ENCODE measurements at regions not wholly inside any gene's neighbourhood (a gene's known extent, or its start where the extent isn't known, plus 50 kb on each side); places are given as distances from the start of the nearest gene placed in this dataset.

DNA sequence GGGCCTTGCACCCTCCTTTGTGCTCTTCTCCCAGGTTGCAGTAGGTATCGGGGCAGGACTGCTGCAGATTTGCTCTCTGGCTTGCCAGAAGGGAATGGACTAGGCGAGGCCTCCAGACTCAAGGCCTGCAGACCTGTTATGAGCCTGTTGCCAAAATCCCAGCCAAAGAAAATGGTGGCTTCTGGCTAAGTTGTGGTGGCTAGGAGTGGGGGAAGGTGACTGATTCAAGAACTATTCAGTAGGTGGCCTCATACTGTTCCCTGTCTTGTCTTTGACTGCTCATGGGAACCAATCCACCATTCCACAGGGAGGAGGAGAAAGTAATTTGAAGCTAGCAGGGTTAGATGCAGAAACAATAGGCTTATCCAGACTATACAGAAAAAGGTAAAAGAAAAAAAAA is 380.4 kb upstream of the PROK2 start:
- TF ChIP-seq, protein P1, sequence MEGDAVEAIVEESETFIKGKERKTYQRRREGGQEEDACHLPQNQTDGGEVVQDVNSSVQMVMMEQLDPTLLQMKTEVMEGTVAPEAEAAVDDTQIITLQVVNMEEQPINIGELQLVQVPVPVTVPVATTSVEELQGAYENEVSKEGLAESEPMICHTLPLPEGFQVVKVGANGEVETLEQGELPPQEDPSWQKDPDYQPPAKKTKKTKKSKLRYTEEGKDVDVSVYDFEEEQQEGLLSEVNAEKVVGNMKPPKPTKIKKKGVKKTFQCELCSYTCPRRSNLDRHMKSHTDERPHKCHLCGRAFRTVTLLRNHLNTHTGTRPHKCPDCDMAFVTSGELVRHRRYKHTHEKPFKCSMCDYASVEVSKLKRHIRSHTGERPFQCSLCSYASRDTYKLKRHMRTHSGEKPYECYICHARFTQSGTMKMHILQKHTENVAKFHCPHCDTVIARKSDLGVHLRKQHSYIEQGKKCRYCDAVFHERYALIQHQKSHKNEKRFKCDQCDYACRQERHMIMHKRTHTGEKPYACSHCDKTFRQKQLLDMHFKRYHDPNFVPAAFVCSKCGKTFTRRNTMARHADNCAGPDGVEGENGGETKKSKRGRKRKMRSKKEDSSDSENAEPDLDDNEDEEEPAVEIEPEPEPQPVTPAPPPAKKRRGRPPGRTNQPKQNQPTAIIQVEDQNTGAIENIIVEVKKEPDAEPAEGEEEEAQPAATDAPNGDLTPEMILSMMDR (IDR thresholded peaks at IDR 0.05) = no peak
- no peak for TF ChIP-seq POLR2A (IDR thresholded peaks at IDR 0.05)

Measured in right lobe of liver (tissue), 4 donors.